LNCaP clone FGC (cell line): ENCODE measurements at regions not wholly inside any gene's neighbourhood (a gene's known extent, or its start where the extent isn't known, plus 50 kb on each side); places are given as distances from the start of the nearest gene placed in this dataset.

Experiments
- DNase-seq: peaks from one replicate; pipeline ENCODE4 v3.0.0-alpha.2; 2011; ENCODE audit warnings: low read depth
- H3K4me3 ChIP-seq: 2 replicates; pipeline ENCODE4 v1.5.1; 2011; ENCODE audit warnings: mild to moderate bottlenecking, low read depth, low read length, control low read depth
- TF ChIP-seq, protein P1 (sequence below): IDR thresholded peaks from 2 replicates; pipeline ENCODE4 v1.5.1; 2012; ENCODE audit warnings: mild to moderate bottlenecking; ENCODE audit not compliant: control insufficient read depth, insufficient read depth; ENCODE audit errors: extremely low read depth

- DNase-seq = no peak
- TF ChIP-seq, protein P1, sequence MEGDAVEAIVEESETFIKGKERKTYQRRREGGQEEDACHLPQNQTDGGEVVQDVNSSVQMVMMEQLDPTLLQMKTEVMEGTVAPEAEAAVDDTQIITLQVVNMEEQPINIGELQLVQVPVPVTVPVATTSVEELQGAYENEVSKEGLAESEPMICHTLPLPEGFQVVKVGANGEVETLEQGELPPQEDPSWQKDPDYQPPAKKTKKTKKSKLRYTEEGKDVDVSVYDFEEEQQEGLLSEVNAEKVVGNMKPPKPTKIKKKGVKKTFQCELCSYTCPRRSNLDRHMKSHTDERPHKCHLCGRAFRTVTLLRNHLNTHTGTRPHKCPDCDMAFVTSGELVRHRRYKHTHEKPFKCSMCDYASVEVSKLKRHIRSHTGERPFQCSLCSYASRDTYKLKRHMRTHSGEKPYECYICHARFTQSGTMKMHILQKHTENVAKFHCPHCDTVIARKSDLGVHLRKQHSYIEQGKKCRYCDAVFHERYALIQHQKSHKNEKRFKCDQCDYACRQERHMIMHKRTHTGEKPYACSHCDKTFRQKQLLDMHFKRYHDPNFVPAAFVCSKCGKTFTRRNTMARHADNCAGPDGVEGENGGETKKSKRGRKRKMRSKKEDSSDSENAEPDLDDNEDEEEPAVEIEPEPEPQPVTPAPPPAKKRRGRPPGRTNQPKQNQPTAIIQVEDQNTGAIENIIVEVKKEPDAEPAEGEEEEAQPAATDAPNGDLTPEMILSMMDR = no peak
- no peak overlapping the region for H3K4me3 ChIP-seq
Measured at GRCh38 chr17:77381185-77381700, 240.5 kb downstream of the SEC14L1 start.

DNA sequence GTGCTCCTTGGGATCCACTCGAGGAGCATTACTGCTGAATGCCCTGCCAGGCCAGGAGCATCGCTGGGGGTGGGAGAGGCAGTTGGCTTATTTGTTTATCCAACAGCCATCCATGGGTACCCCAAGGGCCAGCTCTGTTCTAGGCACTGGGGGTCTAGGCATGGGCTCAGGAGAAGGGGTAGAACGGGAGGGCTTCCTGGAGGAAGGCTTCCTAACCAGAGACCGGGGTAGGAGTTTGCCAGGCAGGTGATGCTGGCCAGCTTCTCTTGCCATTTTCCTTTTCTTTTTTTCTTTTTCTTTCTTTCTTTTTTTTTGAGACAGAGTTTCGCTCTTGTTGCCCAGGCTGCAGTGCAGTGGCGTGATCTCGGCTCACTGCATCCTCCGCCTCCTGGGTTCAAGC, 241.0 kb downstream of the SEC14L1 start:
- H3K4me3 ChIP-seq = no peak overlapping the region
- TF ChIP-seq, protein P1 = no peak
- DNase-seq = no peak

DNA sequence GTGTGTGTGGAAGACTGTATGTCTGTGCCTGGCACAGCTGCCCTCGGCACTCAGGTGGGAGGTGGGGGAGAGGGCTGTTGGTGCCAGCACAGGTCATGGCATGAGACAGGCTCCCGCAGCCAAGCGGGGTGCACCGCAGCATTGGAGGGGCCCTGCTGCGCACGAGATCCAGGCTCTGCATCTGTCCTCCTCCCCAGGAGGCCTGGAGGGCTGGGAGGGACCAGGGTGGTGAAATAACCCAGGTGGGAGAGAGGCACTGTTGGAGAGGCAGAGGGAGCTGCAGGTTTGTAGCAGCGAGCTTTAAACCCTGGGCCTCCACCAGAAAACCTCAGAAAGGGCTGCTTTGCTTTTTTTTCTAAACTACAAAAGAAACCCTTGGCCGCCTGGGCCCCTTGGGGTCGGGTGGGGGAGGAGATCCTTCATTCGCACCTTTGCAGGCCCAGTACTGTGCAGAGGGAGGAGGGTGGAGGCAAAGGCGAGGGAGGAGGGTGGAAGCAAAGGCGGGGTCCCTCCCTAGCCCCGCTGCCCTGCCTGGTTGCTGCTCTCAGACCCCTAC, 241.7 kb downstream of the SEC14L1 start:
- no peak overlapping the region for H3K4me3 ChIP-seq
- TF ChIP-seq, protein P1 = no peak
- DNase-seq = no peak

GRCh38 chr17:77382966-77383612, 242.3 kb downstream of the SEC14L1 start:
- DNase-seq = no peak
- no peak overlapping the region for H3K4me3 ChIP-seq

DNA sequence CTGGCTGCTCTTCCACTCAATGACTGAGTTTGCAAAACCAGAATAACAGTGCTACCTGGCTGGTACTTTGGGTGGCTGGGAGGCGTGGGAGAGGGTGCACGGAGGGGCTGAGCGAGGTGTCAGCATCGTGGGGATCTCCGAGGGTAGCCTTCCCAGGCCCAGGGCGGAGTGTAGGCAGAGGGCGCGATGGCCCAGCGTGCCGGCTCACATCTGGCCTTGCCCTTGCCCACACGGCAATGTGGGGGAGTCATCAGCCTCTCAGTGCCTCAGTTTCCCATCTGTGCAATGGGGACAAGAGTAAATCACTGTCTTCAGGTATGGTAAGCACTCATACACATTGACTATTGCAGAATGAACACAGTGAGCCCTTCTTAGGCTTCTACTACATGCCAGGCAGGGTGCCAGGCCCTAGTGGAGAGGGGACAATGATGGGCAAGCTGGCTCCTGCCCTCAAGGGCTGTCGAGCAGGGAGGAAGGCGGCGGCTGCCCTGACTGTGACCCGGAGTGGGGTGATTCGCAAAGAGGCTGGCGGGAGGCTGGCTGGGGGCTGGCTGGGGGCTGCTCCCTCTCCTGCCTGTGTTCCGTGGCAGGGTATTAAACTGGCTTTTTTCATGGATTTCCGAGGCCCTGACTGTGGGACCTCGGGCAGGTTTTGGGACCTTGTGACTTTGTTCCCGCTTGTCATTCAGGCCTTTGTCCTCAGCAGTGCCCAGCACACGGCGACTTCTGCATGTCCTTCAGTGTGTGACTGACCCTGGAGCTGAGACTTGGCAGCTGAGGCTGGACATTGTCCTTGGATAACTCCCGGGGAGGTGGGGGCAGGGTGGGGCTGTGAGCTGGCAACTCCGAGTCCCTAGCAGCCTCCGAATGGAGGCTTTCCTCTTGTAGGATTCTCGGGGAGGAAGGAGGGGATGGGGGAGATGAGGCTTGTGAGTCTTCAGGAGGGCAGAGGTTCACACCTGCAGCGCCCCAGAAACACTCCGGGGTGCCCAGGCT, 243.1 kb downstream of the SEC14L1 start:
- TF ChIP-seq, protein P1 = no peak
- H3K4me3 ChIP-seq = no peak overlapping the region
- DNase-seq = no peak

More at GRCh38 chr17:77382966-77383612, 242.3 kb downstream of the SEC14L1 start:
- TF ChIP-seq, protein P1 = no peak

GRCh38 chr17:77385750-77386501, 245.2 kb downstream of the SEC14L1 start:
- H3K4me3 ChIP-seq = no peak overlapping the region
- no peak for DNase-seq
- TF ChIP-seq, protein P1 = no peak
